ENCODE measurements at regions not wholly inside any gene's neighbourhood (a gene's known extent, or its start where the extent isn't known, plus 50 kb on each side); places are given as distances from the start of the nearest gene placed in this dataset.

- TF ChIP-seq FOSL2 (IDR thresholded peaks at IDR 0.05; ENCODE audit: borderline replicate concordance, low read depth) (peak; percentile 57; the same call in 1 of the 2 replicates), CHD2 (IDR thresholded peaks at IDR 0.05; ENCODE audit: low read length, partially characterized antibody) (no peak), CTCF (IDR thresholded peaks at IDR 0.05) (no peak), PBX3 (IDR thresholded peaks at IDR 0.05) (peak; percentile 80), SIN3A (IDR thresholded peaks at IDR 0.05; ENCODE audit: borderline replicate concordance, low read depth, low read length) (no peak), POLR2AphosphoS5 (IDR thresholded peaks at IDR 0.05; ENCODE audit: low read depth, low read length) (no peak)
Observed at GRCh38 chr4:149158817-149159216, 656.8 kb downstream of the IQCM start.

All from SK-N-SH (cell line).